ENCODE measurements at regions not wholly inside any gene's neighbourhood (a gene's known extent, or its start where the extent isn't known, plus 50 kb on each side); places are given as distances from the start of the nearest gene placed in this dataset.

DNA sequence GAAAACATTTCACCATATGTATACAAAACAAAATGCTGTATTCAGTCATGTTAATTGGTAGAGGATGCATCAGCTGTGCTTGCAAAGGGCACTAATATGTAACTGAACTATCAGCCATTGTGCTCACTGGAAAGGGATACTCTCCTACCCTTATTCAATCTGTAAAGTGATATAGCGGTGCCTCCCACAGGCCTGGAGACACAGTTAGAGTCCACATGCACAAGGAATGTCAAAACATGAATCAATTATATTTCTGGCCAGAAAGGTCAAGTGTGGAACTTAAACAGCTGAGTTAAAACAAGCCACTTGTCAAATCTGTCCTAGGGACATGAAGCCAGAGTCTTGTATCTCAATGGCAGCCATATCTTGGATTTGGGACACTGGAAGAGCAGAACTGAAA, 71.2 kb upstream of the IZUMO3 start:
- no peak overlapping the region for H2AFZ ChIP-seq (replicated peaks; ENCODE audit: low read length, poor library complexity)
- H4K91ac ChIP-seq (ENCODE audit: insufficient read depth, low read depth, low read length), result no peak overlapping the region
- DNase-seq, result no peak
- no peaks in the 10 kb centered on the region for H3K4me1 ChIP-seq (ENCODE audit: control insufficient read depth, insufficient read depth, low read length)
- intact Hi-C loops (cut with micrococcal nuclease) (no loop called here), dilution Hi-C loops (cut with HindIII; ENCODE audit: low sequenced_read_pairs, unreplicated experiment) (no loop called here), in situ Hi-C loops (cut with MboI; ENCODE audit: low sequenced_read_pairs) (no loop called here)
- no peak overlapping the region for H3K56ac ChIP-seq (ENCODE audit: extremely low read depth, insufficient read depth, low read length)
- peaks cover 8% of the 10 kb centered on the region for H3K9me3 ChIP-seq (ENCODE audit: control insufficient read depth, insufficient read depth, low read length)
- TF ChIP-seq, protein P1, sequence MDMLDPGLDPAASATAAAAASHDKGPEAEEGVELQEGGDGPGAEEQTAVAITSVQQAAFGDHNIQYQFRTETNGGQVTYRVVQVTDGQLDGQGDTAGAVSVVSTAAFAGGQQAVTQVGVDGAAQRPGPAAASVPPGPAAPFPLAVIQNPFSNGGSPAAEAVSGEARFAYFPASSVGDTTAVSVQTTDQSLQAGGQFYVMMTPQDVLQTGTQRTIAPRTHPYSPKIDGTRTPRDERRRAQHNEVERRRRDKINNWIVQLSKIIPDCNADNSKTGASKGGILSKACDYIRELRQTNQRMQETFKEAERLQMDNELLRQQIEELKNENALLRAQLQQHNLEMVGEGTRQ (IDR thresholded peaks at IDR 0.05; ENCODE audit: low read depth, low read length), result no peak
- no peaks in the 10 kb centered on the region for H4K20me1 ChIP-seq (ENCODE audit: insufficient read depth, low read length)
- no peak overlapping the region for H2BK120ac ChIP-seq (ENCODE audit: low read depth, low read length)
- H3K4ac ChIP-seq (ENCODE audit: low read depth, low read length), result no peak overlapping the region
- no peaks in the 10 kb centered on the region for H3K27me3 ChIP-seq (ENCODE audit: control insufficient read depth, insufficient read depth, low read length)
- H3K18ac ChIP-seq (ENCODE audit: low read depth, low read length), result no peak overlapping the region
- no peak for ATAC-seq (ENCODE audit: low read depth)
- H2BK5ac ChIP-seq (ENCODE audit: low read depth, low read length, poor library complexity, severe bottlenecking), result no peak overlapping the region
- CTCF ChIA-PET, result no interaction called here
- no peaks in the 10 kb centered on the region for H3K79me1 ChIP-seq (ENCODE audit: low read depth in 1 of 2, low read length in 2 of 2)
- H3K4me3 ChIP-seq (ENCODE audit: insufficient read depth, low read depth, low read length), result no peak overlapping the region
- H3K23ac ChIP-seq (ENCODE audit: low read depth, low read length), result no peak overlapping the region
- no peak overlapping the region for H4K8ac ChIP-seq (ENCODE audit: low read depth in 2 of 2, low read length in 2 of 2)
- no peak overlapping the region for H3K4me2 ChIP-seq (ENCODE audit: low read depth, low read length)
- H2AK5ac ChIP-seq (ENCODE audit: low read depth, low read length), result no peak overlapping the region
- H3K9ac ChIP-seq (ENCODE audit: low read depth, low read length), result no peak overlapping the region
- BruUV-seq (replicated peaks), result no TSS peak
- POLR2A ChIA-PET (ENCODE audit: unreplicated experiment), result no interaction called here
- H4K5ac ChIP-seq (ENCODE audit: low read depth, low read length), result no peak overlapping the region
- H2AK9ac ChIP-seq (replicated peaks; ENCODE audit: low read depth, low read length, poor library complexity), result no peak overlapping the region
- H2BK15ac ChIP-seq (ENCODE audit: low read depth, low read length), result no peak overlapping the region
- no peaks in the 10 kb centered on the region for H3K9me1 ChIP-seq (ENCODE audit: insufficient read depth, low read length)
- H3K36me3 ChIP-seq (ENCODE audit: control insufficient read depth, insufficient read depth, low read length), result no peaks in the 10 kb centered on the region
- no peak overlapping the region for H3K14ac ChIP-seq (replicated peaks; ENCODE audit: low read depth, low read length)
- H2BK20ac ChIP-seq (ENCODE audit: low read depth, low read length), result no peak overlapping the region
- H3K27ac ChIP-seq (ENCODE audit: insufficient read depth, low read length), result no peak overlapping the region
- no CpG with 5 or more reads among the region's 1 CpG for WGBS, 2 experiments (ENCODE audit: extremely low coverage in 2 of 2, insufficient read length in 1 of 2)

Measured in IMR-90 (cell line).